Sigmoid colon (tissue), 4 donors: ENCODE measurements at regions not wholly inside any gene's neighbourhood (a gene's known extent, or its start where the extent isn't known, plus 50 kb on each side); places are given as distances from the start of the nearest gene placed in this dataset.

Source experiments
- CTCF ChIP-seq, 4 experiments: fragments of 450-650 bp in 3 of 4; fragments of 200-600 bp in 1 of 4; IDR thresholded peaks; one replicate each; pipeline ENCODE4 v1.5.1; 2016 to 2019; ENCODE audit warnings: antibody characterized with exemption in 4 of 4, mild to moderate bottlenecking in 3 of 4, moderate library complexity in 2 of 4
- EP300 ChIP-seq, 4 donors: sonication (generic); formaldehyde crosslinking; IDR thresholded peaks; one replicate each; pipeline ENCODE4 v1.6.1; 2017; ENCODE audit warnings: antibody characterized with exemption in 4 of 4
- POLR2A ChIP-seq, 2 donors: fragments of 450-650 bp; IDR thresholded peaks; one replicate each; pipeline ENCODE4 v1.6.1; 2016; ENCODE audit warnings: antibody characterized with exemption in 2 of 2, mild to moderate bottlenecking in 2 of 2, moderate library complexity in 2 of 2
- POLR2AphosphoS5 ChIP-seq, 4 donors: sonication (generic); formaldehyde crosslinking; IDR thresholded peaks; one replicate each; pipeline ENCODE4 v1.6.1; 2017; ENCODE audit warnings: antibody characterized with exemption in 4 of 4

GRCh38 chr5:74123929-74124328, 497.9 kb downstream of the ARHGEF28 start:
- no peak for TF ChIP-seq CTCF (IDR thresholded peaks at IDR 0.05)
- TF ChIP-seq POLR2A (IDR thresholded peaks at IDR 0.05) = no peak
- no peak for TF ChIP-seq EP300 (IDR thresholded peaks at IDR 0.05)
- no peak for TF ChIP-seq POLR2AphosphoS5 (IDR thresholded peaks at IDR 0.05)
